GM19240 (cell line): ENCODE measurements at regions not wholly inside any gene's neighbourhood (a gene's known extent, or its start where the extent isn't known, plus 50 kb on each side); places are given as distances from the start of the nearest gene placed in this dataset.

ENCODE experiments used
- DNase-seq: peaks from one replicate; pipeline ENCODE4 v3.0.0; 2011; ENCODE audit warnings: low spot score; ENCODE audit not compliant: insufficient read length

- no peak for DNase-seq
Measured at GRCh38 chr2:163849756-163850435, 114.1 kb upstream of the FIGN start.

GRCh38 chr2:163838890-163839289, 103.1 kb upstream of the FIGN start:
- DNase-seq: no peak

- no peak for DNase-seq
Measured at GRCh38 chr2:163836167-163836566, 100.4 kb upstream of the FIGN start.

GRCh38 chr2:163834841-163835240, 99.0 kb upstream of the FIGN start:
- DNase-seq: no peak

DNA sequence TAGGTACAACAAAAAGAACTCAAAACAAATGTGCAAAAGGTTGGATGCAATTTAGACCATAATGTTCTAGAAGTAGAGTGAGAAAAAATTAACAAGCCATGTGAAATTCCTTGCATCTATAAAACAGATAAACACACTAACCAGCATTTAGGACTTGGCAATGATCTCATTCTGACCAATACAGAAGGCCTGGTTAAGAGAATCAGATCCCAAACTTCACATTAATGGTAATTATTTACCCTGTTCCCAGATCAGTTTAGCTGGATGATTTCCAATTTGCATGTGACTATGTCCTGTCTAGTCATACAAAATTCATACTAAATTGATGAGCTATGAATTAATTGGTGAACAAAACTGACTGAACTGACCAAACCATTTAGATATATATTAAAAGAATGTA, 98.4 kb upstream of the FIGN start:
- no peak for DNase-seq

DNA sequence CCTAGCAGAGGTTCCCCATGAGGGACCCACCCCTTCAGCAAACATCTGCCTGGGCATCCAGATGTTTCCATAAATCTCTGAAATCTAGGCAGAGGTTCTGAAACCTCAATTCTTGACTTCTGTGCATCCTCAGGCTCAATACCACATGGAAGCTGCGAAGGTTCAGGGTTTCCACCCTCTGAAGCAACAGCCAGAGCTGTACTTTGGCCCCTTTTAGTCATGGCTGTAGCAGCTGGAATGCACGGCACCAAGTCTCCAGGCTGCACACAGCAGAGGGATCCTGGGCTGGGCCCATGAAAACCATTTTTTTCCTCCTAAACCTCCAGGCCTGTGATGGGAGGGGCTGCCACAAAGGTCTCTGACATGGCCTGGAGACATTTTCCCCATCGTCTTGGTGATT, 93.0 kb upstream of the FIGN start:
- no peak for DNase-seq

- no peak for DNase-seq
Measured at GRCh38 chr2:163822033-163822432, 86.2 kb upstream of the FIGN start.

DNA sequence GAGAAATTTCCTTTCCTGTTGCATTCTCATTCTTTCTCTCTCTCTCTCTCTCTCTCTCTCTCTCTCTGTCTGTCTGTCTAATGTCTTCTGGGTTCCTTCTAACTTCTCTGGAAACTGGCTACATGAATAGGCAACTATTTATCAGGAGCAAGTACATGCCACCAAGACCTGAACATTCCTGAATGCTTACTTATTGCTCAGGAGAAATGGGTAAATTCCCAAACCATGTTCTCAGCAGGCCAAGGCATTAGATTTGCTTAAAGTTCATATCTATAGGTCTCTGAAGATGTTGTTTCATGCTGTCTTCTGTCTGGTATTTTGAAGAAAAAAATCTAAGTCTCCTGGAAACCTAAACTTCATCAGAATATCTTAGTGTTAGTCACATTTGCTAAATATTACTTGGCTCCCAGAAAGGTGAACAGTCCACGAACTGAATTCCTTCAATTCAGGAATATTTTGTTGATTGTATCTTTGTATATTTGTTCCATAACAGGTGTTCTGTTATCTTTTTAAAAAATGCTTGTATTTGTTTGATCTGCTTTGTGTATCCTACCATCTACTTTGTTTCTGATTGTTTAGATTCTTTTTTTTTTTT, 77.2 kb upstream of the FIGN start:
- DNase-seq: no peak

DNA sequence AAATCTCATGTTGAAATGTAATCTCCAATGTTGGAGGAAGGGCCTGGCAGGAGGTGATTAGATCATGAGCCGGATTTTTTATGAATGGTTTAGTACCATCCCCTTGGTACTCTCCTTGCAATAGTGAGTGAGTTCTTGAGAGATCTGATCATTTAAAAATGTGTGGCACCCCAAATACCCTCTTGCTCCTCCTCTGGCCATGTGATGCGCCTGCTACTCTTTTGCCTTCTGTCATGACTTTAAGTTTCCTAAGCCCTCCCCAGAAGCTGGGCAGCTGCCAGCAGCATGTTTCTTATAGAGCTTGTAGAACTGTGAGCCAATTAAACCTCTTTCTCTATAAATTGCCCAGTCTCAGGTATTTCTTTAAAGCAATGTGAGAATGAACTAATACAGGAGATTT, 72.6 kb upstream of the FIGN start:
- DNase-seq: no peak

GRCh38 chr2:163802284-163802683, 66.5 kb upstream of the FIGN start:
- DNase-seq: no peak

- no peak for DNase-seq
Measured at GRCh38 chr2:163801486-163801885, 65.7 kb upstream of the FIGN start.

GRCh38 chr2:163800951-163801381, 65.2 kb upstream of the FIGN start:
- DNase-seq: no peak

DNA sequence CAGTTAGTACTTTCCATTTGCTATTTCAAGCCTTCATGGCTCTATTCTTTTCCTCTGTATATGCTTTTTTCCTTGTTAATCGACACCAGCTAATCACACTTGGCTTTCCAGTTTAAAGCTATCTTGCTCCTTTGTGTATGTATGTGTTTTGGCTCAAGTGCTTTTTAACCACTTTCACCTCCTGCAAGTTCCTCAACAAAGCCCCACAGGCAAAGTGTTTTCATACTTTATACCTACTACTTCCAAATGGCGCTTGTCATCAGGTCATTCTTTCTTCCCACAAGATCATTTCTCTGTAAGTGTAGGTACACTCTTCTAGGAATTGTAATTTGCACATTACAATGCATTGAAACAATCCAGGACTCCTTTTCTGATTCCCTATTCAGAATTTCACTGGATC, 64.0 kb upstream of the FIGN start:
- no peak for DNase-seq

DNA sequence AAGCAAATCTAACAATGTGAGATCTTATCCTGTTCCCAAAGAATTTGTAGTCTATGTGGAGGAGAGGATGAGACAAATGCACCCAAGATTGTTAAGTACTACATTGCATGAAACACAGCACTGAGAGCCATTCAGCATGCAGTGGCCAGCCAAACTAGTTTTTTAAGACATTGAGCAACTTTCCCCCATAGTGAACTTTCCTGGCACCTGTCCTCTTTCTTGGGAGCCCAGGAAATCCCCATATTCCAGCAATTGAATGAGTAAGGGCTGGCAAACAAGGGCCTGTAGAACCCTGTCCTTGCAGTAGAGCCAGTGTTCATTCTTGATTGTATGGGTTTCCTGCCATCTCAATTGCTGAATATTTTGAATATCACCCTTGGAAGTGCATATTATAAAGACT, 58.8 kb upstream of the FIGN start:
- no peak for DNase-seq
